Ovary (tissue), 3 donors: ENCODE measurements at regions not wholly inside any gene's neighbourhood (a gene's known extent, or its start where the extent isn't known, plus 50 kb on each side); places are given as distances from the start of the nearest gene placed in this dataset.

Experiments used
- EP300 ChIP-seq: sonication (generic); formaldehyde crosslinking; IDR thresholded peaks from one replicate; pipeline ENCODE4 v1.6.1; 2017; ENCODE audit warnings: antibody characterized with exemption
- POLR2A ChIP-seq: fragments of 450-650 bp; IDR thresholded peaks from one replicate; pipeline ENCODE4 v1.6.1; 2017; ENCODE audit warnings: antibody characterized with exemption, mild to moderate bottlenecking, moderate library complexity
- TF ChIP-seq, protein P1 (sequence below), 3 donors: fragments of 450-650 bp in 2 of 3; fragments of 200-600 bp in 1 of 3; IDR thresholded peaks; one replicate each; pipeline versions ENCODE4 v1.5.1 to v1.8.0; 2016 to 2022; ENCODE audit warnings: antibody characterized with exemption in 3 of 3, mild to moderate bottlenecking in 1 of 3
- donor health status: DM: no; HTN: no; CAD: no.

DNA sequence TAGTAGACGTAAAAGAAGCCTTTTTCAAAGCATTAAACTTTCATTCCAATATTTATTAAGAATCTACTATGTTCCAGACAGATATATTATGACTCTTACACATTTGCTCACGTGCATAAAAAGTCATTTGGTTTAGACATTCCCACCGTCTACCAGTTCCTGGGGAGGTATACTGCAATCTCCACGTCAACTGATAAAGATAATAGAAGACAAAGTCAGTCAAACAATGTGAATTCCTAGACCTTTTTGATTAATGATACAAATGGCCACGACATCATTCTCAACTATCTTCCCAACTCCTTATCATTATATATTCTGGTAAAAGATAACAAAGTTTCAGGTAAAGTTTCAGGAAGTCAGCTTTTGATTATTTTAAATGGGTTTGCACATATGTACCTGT, 69.0 kb downstream of the SIPA1L2 start:
- TF ChIP-seq, protein P1, sequence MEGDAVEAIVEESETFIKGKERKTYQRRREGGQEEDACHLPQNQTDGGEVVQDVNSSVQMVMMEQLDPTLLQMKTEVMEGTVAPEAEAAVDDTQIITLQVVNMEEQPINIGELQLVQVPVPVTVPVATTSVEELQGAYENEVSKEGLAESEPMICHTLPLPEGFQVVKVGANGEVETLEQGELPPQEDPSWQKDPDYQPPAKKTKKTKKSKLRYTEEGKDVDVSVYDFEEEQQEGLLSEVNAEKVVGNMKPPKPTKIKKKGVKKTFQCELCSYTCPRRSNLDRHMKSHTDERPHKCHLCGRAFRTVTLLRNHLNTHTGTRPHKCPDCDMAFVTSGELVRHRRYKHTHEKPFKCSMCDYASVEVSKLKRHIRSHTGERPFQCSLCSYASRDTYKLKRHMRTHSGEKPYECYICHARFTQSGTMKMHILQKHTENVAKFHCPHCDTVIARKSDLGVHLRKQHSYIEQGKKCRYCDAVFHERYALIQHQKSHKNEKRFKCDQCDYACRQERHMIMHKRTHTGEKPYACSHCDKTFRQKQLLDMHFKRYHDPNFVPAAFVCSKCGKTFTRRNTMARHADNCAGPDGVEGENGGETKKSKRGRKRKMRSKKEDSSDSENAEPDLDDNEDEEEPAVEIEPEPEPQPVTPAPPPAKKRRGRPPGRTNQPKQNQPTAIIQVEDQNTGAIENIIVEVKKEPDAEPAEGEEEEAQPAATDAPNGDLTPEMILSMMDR (IDR thresholded peaks at IDR 0.05) = no peak
- TF ChIP-seq EP300 (no peak), POLR2A (no peak)
